Astrocyte of the cerebellum (primary cell): ENCODE measurements at regions not wholly inside any gene's neighbourhood (a gene's known extent, or its start where the extent isn't known, plus 50 kb on each side); places are given as distances from the start of the nearest gene placed in this dataset.

Experiments
- DNase-seq: peaks from one replicate; pipeline ENCODE4 v3.0.0-alpha.2; 2011; ENCODE audit warnings: low read depth
- H3K4me3 ChIP-seq: 2 replicates; pipeline ENCODE4 v1.5.1; 2011; ENCODE audit warnings: mild to moderate bottlenecking, low read depth, low read length, moderate library complexity
- in situ Hi-C: cut with HindIII; loops from 2 replicates; pipeline ENCODE4 v1.10.0; 2017; ENCODE audit warnings: low sequenced_read_pairs
- TF ChIP-seq, protein P1 (sequence below): IDR thresholded peaks from 2 replicates; pipeline ENCODE4 v1.5.1; 2012; ENCODE audit warnings: low read length, low read depth, moderate library complexity, mild to moderate bottlenecking; ENCODE audit errors: missing control alignments

DNA sequence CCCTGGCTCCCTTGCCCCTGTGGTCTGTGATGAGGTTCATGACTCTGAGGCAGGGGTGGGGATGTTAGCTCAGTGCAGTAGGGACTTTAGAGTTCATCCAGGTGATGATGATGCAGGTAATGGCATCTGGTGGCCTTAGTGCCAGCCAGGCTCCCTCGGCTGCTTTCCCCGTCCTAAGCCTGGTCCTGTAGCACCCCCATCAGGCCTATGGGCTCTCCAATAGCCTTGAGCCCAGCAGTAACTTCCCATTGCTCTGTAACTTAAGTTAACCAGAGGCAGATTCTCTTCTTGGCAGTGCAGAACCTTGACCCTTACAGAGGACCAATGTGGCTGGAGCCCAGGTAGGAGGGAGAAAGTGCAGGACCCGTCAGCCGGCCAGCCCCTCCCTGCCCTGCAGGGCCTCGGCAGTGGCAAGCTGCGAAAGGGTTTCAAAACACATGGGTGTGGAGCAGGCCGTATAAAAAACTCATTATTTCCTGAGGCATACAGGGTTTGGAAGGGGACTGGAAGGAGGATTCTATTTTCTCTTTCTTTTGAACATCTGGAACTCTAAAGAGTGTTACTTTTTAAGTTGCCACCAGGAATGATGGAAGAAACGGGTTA lies 406.9 kb downstream of the CDH26 start:
- no peak for DNase-seq
- TF ChIP-seq, protein P1, sequence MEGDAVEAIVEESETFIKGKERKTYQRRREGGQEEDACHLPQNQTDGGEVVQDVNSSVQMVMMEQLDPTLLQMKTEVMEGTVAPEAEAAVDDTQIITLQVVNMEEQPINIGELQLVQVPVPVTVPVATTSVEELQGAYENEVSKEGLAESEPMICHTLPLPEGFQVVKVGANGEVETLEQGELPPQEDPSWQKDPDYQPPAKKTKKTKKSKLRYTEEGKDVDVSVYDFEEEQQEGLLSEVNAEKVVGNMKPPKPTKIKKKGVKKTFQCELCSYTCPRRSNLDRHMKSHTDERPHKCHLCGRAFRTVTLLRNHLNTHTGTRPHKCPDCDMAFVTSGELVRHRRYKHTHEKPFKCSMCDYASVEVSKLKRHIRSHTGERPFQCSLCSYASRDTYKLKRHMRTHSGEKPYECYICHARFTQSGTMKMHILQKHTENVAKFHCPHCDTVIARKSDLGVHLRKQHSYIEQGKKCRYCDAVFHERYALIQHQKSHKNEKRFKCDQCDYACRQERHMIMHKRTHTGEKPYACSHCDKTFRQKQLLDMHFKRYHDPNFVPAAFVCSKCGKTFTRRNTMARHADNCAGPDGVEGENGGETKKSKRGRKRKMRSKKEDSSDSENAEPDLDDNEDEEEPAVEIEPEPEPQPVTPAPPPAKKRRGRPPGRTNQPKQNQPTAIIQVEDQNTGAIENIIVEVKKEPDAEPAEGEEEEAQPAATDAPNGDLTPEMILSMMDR: no peak
- in situ Hi-C loops: no loop called here
- H3K4me3 ChIP-seq: no peak overlapping the region

DNA sequence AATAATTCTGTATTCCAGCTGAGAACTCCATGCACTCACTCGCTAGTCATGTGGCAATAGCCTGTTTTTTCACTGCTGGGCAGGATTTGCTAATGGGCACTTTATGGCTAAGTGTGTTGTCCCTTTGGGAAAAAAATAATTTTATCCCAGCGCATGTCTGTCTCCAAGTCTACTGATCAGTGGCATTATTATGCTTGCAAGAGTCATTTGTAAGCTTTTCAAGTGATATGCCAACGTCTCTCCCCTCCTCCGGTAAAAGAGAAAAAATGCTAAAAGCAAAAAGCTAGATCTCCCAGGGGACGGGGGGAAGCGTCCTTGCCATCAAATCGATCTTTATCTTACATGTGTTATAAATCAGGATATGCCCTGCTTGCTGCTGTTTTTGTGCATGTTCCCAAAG lies 407.7 kb downstream of the CDH26 start:
- no peak overlapping the region for H3K4me3 ChIP-seq
- DNase-seq: no peak
- in situ Hi-C loops: no loop called here
- TF ChIP-seq, protein P1: no peak

GRCh38 chr20:60371384-60371783 lies 413.2 kb downstream of the CDH26 start:
- in situ Hi-C loops: no loop called here
- no peak for DNase-seq
- TF ChIP-seq, protein P1: no peak
- no peak overlapping the region for H3K4me3 ChIP-seq

DNA sequence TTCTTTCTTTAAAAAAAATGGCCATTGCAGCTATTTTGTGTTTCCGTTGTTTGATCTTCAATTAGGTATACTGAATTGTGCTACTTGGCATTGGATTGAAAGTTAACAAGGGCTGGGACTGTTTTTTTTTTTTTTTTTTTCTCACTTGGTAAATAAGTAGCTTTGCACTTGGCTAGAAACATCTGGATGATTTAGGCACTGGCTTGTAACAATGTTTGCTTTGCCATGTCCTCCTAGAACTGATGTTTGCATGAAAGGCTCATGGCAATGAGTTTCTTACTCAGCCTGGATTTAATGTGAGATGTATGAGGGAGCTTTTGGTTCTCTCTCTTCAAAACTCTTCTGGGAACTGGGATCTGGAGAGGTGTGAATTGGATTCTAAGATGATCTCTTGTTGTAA lies 414.1 kb downstream of the CDH26 start:
- H3K4me3 ChIP-seq: no peak overlapping the region
- in situ Hi-C loops: no loop called here

DNA sequence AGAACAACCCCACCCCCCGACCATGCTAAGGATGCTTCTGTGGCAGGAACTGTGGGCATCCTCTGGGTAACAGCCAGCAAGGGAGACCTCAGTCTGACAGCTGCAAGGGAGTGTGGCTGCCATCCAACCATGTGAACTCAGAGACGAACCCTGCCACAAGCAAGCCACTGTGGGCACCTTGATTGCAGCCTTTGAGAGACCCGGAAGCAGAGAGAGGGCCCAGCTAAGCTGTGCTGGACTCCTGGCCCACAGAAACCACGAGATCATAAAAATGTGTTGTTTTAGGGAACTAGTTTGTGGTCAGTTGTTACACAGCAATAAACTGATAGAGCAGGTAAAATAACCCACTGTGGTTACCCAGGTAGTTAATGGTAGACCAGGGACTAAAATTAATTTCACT lies 414.6 kb downstream of the CDH26 start:
- DNase-seq: no peak
- in situ Hi-C loops: no loop called here
- no peak overlapping the region for H3K4me3 ChIP-seq
- TF ChIP-seq, protein P1: no peak

More for the DNA sequence above, 414.1 kb downstream of the CDH26 start:
- no peak for DNase-seq
- TF ChIP-seq, protein P1: no peak

DNA sequence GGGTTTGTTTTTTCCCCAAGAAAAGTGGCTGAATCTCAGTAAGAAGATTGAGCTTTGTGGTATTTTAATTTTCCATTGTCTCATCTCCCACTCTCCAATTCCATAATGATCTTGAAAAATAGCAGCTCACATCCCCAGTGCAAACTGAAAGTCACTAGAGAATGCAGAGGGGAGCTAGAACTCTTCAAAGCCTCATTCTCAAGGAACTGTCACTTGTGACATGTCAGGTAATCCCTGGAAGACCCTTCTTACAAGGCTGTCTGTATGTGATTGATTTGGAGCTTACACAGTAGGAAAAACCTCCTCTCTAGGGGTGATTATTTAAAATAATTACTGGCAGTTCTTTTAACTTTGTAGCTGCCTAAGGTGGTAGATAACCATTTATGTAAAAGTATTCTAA lies 420.4 kb downstream of the CDH26 start:
- DNase-seq: no peak
- in situ Hi-C loops: no loop called here
- TF ChIP-seq, protein P1: no peak
- no peak overlapping the region for H3K4me3 ChIP-seq
